ENCODE measurements at regions not wholly inside any gene's neighbourhood (a gene's known extent, or its start where the extent isn't known, plus 50 kb on each side); places are given as distances from the start of the nearest gene placed in this dataset.

DNA sequence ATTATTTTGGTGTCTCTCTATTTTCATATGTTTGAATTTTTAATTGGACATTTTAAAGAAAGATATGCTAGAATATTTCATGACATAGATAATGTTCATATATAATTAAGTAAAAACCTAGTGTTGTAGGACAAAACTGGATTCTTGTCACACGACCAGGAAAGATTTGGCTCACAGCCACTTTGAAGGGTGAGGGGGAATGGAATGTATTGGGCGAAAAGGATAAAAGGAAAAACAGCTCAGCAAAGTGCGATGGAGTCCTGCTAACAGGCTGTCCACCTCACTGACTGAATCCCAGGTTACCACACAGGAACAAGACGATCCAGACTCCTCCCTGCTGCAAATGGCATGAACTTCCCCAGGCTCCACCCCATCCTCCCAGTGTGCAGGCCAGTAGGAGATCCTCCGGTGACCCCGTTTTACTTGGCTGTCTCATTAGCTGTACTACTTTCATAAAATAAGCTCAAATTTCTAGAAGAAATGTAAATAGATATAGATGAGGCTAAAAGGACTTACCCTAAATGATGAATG is 186.2 kb downstream of the CD47 start:
- no peak for TF ChIP-seq POLR2A (IDR thresholded peaks at IDR 0.05; ENCODE audit: low read depth, low read length)
- TF ChIP-seq POLR2AphosphoS5 (IDR thresholded peaks at IDR 0.05; ENCODE audit: low read depth, low read length) = no peak
